Transverse colon (tissue), 4 donors: ENCODE measurements at regions not wholly inside any gene's neighbourhood (a gene's known extent, or its start where the extent isn't known, plus 50 kb on each side); places are given as distances from the start of the nearest gene placed in this dataset.

ENCODE experiments used
- DNase-seq: peaks from one replicate; pipeline ENCODE4 v3.0.0-alpha.2; 2019
- H3K27ac ChIP-seq, 4 donors: fragments of 200-600 bp; sonication (generic); 2 replicates each; pipeline ENCODE4 v1.5.1; 2016 to 2018; ENCODE audit warnings: inconsistent platforms in 4 of 4
- H3K27me3 ChIP-seq: fragments of 200-600 bp; sonication (generic); 2 replicates; pipeline ENCODE4 v1.5.1; 2017; ENCODE audit warnings: inconsistent platforms
- H3K36me3 ChIP-seq, 4 donors: fragments of 200-600 bp; sonication (generic); 2 replicates each; pipeline ENCODE4 v1.5.1; 2017 to 2019; ENCODE audit warnings: inconsistent platforms in 4 of 4
- H3K4me1 ChIP-seq, 4 donors: fragments of 200-600 bp; sonication (generic); 2 replicates each; pipeline ENCODE4 v1.5.1; 2017 to 2020; ENCODE audit warnings: inconsistent platforms in 4 of 4
- H3K4me3 ChIP-seq, 4 donors: fragments of 200-600 bp; sonication (generic); 1 replicate in 1 of 4; 2 replicates in 3 of 4; pipeline versions ENCODE4 v1.5.1 to v1.6.1; 2017 to 2019; ENCODE audit warnings: inconsistent platforms in 4 of 4
- H3K9me3 ChIP-seq, 2 donors: fragments of 200-600 bp; sonication (generic); 2 replicates each; pipeline ENCODE4 v1.5.1; 2017 to 2019; ENCODE audit warnings: inconsistent platforms in 2 of 2
- EP300 ChIP-seq: sonication (generic); formaldehyde crosslinking; IDR thresholded peaks from one replicate; pipeline ENCODE4 v1.6.1; 2017; ENCODE audit warnings: antibody characterized with exemption, low read depth
- POLR2A ChIP-seq: fragments of 450-650 bp; IDR thresholded peaks from one replicate; pipeline ENCODE4 v1.6.1; 2016; ENCODE audit warnings: antibody characterized with exemption, mild to moderate bottlenecking, moderate library complexity
- POLR2AphosphoS5 ChIP-seq, 3 donors: sonication (generic); formaldehyde crosslinking; IDR thresholded peaks; one replicate each; pipeline ENCODE4 v1.6.1; 2016; ENCODE audit warnings: antibody characterized with exemption in 3 of 3
- WGBS, 2 donors: methylation state at CpG; one replicate each; pipeline ENCODE4 v1.1.5; 2018; ENCODE audit warnings: low coverage in 1 of 2; 5-methylcytosine and 5-hydroxymethylcytosine counted together
- in situ Hi-C, 4 donors: fragments of 200-750 bp; cut with MboI; loops; one replicate each; pipeline versions ENCODE4 v1.15.0 to v1.15.1; 2017; ENCODE audit warnings: low sequenced_read_pairs in 3 of 4, low pct_ligation_motif_present in 1 of 4, low pct_unique_long_range_greater_than_20kb in 1 of 4
- intact Hi-C: fragments of 100-400 bp; cut with DNase I; formaldehyde crosslinking; loops from one replicate; pipeline ENCODE4 v1.15.1; 2023; ENCODE audit warnings: low total_unique reads
- TF ChIP-seq, protein P1 (sequence below), 5 experiments: fragments of 200-600 bp in 3 of 5; fragments of 450-650 bp in 2 of 5; sonication (generic) in 3 of 5; IDR thresholded peaks; 1 replicate in 2 of 5; 2 replicates in 3 of 5; pipeline ENCODE4 v1.5.1; 2016 to 2017; ENCODE audit warnings: antibody characterized with exemption in 5 of 5, inconsistent platforms in 3 of 5, mild to moderate bottlenecking in 2 of 5, moderate library complexity in 1 of 5

DNA sequence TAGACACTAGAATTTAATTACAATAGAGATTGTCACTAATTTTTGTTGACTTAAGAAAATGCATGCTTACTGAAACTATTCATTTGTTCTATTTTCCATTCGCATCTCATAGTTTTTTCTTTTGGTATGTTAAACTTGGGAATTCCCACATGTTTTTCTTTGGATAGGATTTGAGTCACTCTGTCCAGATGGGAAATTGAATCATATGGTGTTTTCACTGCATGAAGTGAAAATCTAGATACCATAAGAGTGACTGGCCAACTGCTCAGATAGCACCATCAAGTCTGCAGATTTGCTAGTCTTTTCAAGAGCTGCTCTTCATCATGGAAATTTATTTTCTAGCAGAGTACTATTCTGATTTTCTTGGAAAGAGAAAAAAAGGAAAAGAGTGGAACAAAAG lies 172.6 kb downstream of the FAM47B start:
- in situ Hi-C loops, result no loop called here
- intact Hi-C loops, result no loop called here

DNA sequence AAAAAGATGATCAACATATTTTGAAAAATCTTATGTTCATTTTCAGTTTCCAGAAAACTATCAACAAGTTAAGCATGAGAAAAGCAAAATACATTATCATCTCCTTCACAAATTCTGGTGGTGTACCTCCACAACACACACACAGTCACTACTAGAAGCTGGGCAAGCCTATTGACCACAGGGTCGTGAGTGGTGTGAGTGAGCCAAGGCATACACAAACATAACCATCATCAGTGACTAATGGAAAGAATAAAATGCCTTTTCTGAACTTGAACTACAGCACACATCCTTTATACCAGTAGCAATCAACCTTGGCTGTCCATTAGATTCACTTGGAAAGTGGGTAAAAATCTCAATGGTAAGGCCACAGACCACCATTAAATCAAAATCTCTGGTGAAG lies 180.2 kb downstream of the FAM47B start:
- Histone ChIP-seq H3K4me3 (no peak overlapping the region), H3K36me3 (no peaks in the 10 kb centered on the region), H3K4me1 (no peaks in the 10 kb centered on the region), H3K27me3 (no peaks in the 10 kb centered on the region), H3K27ac (no peak overlapping the region), H3K9me3 (no peaks in the 10 kb centered on the region)
- intact Hi-C loops, result no loop called here
- in situ Hi-C loops, result no loop called here
- DNase-seq, result no peak
- TF ChIP-seq, protein P1, sequence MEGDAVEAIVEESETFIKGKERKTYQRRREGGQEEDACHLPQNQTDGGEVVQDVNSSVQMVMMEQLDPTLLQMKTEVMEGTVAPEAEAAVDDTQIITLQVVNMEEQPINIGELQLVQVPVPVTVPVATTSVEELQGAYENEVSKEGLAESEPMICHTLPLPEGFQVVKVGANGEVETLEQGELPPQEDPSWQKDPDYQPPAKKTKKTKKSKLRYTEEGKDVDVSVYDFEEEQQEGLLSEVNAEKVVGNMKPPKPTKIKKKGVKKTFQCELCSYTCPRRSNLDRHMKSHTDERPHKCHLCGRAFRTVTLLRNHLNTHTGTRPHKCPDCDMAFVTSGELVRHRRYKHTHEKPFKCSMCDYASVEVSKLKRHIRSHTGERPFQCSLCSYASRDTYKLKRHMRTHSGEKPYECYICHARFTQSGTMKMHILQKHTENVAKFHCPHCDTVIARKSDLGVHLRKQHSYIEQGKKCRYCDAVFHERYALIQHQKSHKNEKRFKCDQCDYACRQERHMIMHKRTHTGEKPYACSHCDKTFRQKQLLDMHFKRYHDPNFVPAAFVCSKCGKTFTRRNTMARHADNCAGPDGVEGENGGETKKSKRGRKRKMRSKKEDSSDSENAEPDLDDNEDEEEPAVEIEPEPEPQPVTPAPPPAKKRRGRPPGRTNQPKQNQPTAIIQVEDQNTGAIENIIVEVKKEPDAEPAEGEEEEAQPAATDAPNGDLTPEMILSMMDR (IDR thresholded peaks at IDR 0.05), result no peak
- TF ChIP-seq POLR2A (no peak), EP300 (no peak)
- 37% methylated on average over 1 of the region's 1 CpG; no CpG with 5 or more reads in 1 of the 2 donors for whole genome bisulfite sequencing, 2 donors

More for the DNA sequence above, 172.6 kb downstream of the FAM47B start:
- Histone ChIP-seq H3K9me3 (no peaks in the 10 kb centered on the region), H3K27ac (no peak overlapping the region), H3K27me3 (no peaks in the 10 kb centered on the region), H3K36me3 (no peaks in the 10 kb centered on the region), H3K4me1 (no peaks in the 10 kb centered on the region), H3K4me3 (no peak overlapping the region)
- DNase-seq, result no peak
- TF ChIP-seq POLR2AphosphoS5 (IDR thresholded peaks at IDR 0.05), result no peak
- WGBS, 2 donors, result 90% methylated on average over 1 of the region's 1 CpG; no CpG with 5 or more reads in 1 of the 2 donors

DNA sequence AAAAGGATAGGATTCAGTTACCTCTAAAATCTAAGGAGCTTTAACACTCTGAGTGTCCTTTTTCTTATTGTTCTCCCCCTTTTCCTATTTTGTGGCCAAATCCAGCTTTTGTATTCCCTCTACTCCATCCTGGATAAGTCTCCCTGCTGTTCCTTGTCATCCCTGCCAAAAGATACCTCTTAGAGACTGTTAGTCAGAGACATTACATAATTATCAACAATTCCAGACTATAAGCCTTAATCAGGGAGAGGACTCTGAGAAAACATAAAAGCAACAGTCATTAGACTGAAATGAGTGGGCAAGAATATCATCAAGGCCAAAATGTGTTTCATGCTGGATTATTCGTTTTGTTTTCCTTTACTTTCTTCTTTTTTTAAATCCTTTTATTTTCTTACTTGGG lies 206.9 kb downstream of the FAM47B start:
- intact Hi-C loops, result no loop called here
- WGBS, 2 donors, result 57 to 71% methylated on average over 1 of the region's 1 CpG

DNA sequence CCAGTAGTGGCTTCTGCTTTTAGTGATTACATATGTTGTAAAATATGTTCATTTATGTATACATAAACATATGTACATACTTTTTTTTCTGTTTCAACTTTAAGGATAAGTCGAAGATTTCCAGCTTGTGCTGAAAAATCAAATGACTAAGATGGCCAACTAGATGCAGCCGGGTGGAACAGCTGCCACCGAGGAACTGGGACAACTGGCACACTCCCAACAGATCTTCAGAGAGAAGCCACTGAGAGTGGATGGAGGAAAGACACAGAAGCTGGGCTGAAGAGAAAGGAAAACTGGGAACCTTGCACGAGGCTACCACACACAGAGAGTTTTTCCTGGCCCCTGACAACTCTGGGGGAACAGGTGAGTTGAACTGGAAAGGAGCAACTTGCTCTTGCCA lies 207.5 kb downstream of the FAM47B start:
- in situ Hi-C loops (no loop called here), intact Hi-C loops (no loop called here)
- Histone ChIP-seq H3K9me3 (no peaks in the 10 kb centered on the region), H3K4me1 (no peaks in the 10 kb centered on the region), H3K36me3 (no peaks in the 10 kb centered on the region), H3K27ac (no peak overlapping the region), H3K27me3 (no peaks in the 10 kb centered on the region), H3K4me3 (no peak overlapping the region)
- 59% methylated on average over 4 of the region's 4 CpGs; no CpG with 5 or more reads in 1 of the 2 donors for WGBS, 2 donors
- no peak for DNase-seq
- TF ChIP-seq POLR2A (no peak), POLR2AphosphoS5 (IDR thresholded peaks at IDR 0.05) (no peak), EP300 (no peak)
- TF ChIP-seq, protein P1 (IDR thresholded peaks at IDR 0.05), result no peak

More for the DNA sequence above, 206.9 kb downstream of the FAM47B start:
- Histone ChIP-seq H3K9me3 (no peaks in the 10 kb centered on the region), H3K27me3 (no peaks in the 10 kb centered on the region), H3K4me3 (no peak overlapping the region), H3K27ac (no peak overlapping the region), H3K36me3 (no peaks in the 10 kb centered on the region), H3K4me1 (no peaks in the 10 kb centered on the region)
- in situ Hi-C loops, result no loop called here
- TF ChIP-seq EP300 (no peak), POLR2AphosphoS5 (IDR thresholded peaks at IDR 0.05) (no peak), POLR2A (no peak)
- TF ChIP-seq, protein P1 (IDR thresholded peaks at IDR 0.05), result no peak
- DNase-seq, result no peak

DNA sequence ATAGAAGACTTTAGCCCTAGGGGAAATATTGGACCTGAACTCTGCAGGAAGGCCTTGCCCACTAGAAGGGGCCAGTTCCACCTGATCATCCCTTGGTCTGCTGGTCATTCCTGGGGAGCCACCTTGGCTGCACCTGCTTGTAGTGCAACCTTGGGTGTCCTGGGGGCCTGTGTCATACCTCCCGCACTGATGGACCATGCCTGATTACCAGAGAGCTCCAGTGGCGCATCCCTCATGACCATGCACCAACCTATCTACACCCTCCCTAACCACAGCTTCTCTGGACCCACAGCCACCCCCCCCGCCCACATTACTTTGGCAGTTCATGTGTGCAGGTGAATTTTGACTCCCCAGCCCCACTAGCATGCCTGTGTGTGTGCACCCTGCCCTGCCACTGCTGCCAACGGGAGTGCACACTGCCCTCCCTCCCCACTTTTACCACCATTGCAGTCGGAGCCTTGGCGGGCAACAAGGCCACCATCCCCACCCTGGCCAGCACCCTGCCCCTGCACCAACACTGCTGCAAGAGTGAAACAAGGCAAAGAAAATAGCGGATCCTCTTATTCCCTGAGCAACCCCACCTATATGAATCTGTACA lies 208.1 kb downstream of the FAM47B start:
- 86 to 100% methylated on average over 1 to 6 of the region's 7 CpGs for WGBS, 2 donors
- in situ Hi-C loops, result no loop called here

More for the DNA sequence above, 208.1 kb downstream of the FAM47B start:
- TF ChIP-seq, protein P1 (IDR thresholded peaks at IDR 0.05), result no peak
- no peak for TF ChIP-seq POLR2AphosphoS5 (IDR thresholded peaks at IDR 0.05)
- TF ChIP-seq POLR2A, result no peak
- TF ChIP-seq EP300, result no peak
- no peak overlapping the region for H3K27ac ChIP-seq
- H3K27me3 ChIP-seq, result no peaks in the 10 kb centered on the region
- intact Hi-C loops, result no loop called here
- no peaks in the 10 kb centered on the region for H3K36me3 ChIP-seq
- no peaks in the 10 kb centered on the region for H3K9me3 ChIP-seq
- DNase-seq, result no peak
- no peak overlapping the region for H3K4me3 ChIP-seq
- no peaks in the 10 kb centered on the region for H3K4me1 ChIP-seq
